ENCODE measurements at regions not wholly inside any gene's neighbourhood (a gene's known extent, or its start where the extent isn't known, plus 50 kb on each side); places are given as distances from the start of the nearest gene placed in this dataset.
"Not testable (repeated sequence)": the region's sequence is repeated elsewhere in the genome, so short reads cannot be mapped to it uniquely, and the experiment has no call there.

DNA sequence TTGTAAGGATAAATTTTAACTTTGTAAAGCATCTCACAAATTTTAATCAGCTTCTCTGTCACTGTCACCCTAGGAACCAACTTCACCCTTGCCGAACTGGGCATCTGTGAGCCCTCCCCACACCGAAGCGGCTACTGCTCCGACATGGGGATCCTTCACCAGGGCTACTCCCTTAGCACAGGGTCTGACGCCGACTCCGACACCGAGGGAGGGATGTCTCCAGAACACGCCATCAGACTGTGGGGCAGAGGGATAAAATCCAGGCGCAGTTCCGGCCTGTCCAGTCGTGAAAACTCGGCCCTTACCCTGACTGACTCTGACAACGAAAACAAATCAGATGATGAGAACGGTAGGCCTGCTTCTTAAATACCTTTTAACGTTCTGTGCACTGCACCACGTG is 916.3 kb upstream of the WWC1 start:
- Histone ChIP-seq H3K36me3 (ENCODE audit: control insufficient read depth in 2 of 3, insufficient read depth in 3 of 3, low read length in 3 of 3) (no peaks in the 10 kb centered on the region), H3K4me1 (ENCODE audit: control insufficient read depth in 2 of 2, insufficient read depth in 2 of 2, low read length in 2 of 2) (no peaks in the 10 kb centered on the region), H3K27ac (ENCODE audit: low read depth, low read length) (no peak overlapping the region), H3K4me3 (ENCODE audit: low read length) (no peak overlapping the region), H3K9me3 (ENCODE audit: control insufficient read depth in 2 of 3, low read length in 3 of 3) (no peaks in the 10 kb centered on the region), H3K27me3 (ENCODE audit: control insufficient read depth in 2 of 2, insufficient read depth in 2 of 2, low read length in 2 of 2) (no peaks in the 10 kb centered on the region)
- ChIA-PET CTCF (no interaction called here), POLR2A (no interaction called here)
- intact Hi-C loops (cut with micrococcal nuclease) = no loop called here
- no peak overlapping the region for H3K4me3 Mint-ChIP-seq
- H3K36me3 Mint-ChIP-seq = no peaks in the 10 kb centered on the region
- no peak for DNase-seq
- no peak for ATAC-seq
- no peaks in the 10 kb centered on the region for H3K27me3 Mint-ChIP-seq
- peaks cover 0 to 16% (median 3%) of the 10 kb centered on the region in 11 donors for H3K9me3 Mint-ChIP-seq
- no peak overlapping the region for H3K27ac Mint-ChIP-seq
- H3K4me1 Mint-ChIP-seq = no peaks in the 10 kb centered on the region

GRCh38 chr5:167378894-167379723 is 912.3 kb upstream of the WWC1 start:
- H3K9me3 Mint-ChIP-seq = peaks cover 0 to 28% (median 2%) of the 10 kb centered on the region in 11 donors
- ChIA-PET CTCF (no interaction called here), POLR2A (no interaction called here)
- H3K36me3 Mint-ChIP-seq = peaks cover 0 to 3% (median 0%) of the 10 kb centered on the region in 5 donors
- no peak overlapping the region for H3K27ac Mint-ChIP-seq
- no peaks in the 10 kb centered on the region for H3K4me1 Mint-ChIP-seq
- intact Hi-C loops (cut with micrococcal nuclease) = no loop called here
- no peak overlapping the region for H3K4me3 ChIP-seq (ENCODE audit: low read length)
- H3K4me1 ChIP-seq (ENCODE audit: control insufficient read depth in 2 of 2, insufficient read depth in 2 of 2, low read length in 2 of 2) = no peaks in the 10 kb centered on the region
- no peaks in the 10 kb centered on the region for H3K27me3 ChIP-seq (ENCODE audit: control insufficient read depth in 2 of 2, insufficient read depth in 2 of 2, low read length in 2 of 2)
- H3K27me3 Mint-ChIP-seq = no peaks in the 10 kb centered on the region
- H3K36me3 ChIP-seq (ENCODE audit: control insufficient read depth in 2 of 3, insufficient read depth in 3 of 3, low read length in 3 of 3) = no peaks in the 10 kb centered on the region
- no peaks in the 10 kb centered on the region for H3K9me3 ChIP-seq (ENCODE audit: control insufficient read depth in 2 of 3, low read length in 3 of 3)
- no peak overlapping the region for H3K27ac ChIP-seq (ENCODE audit: low read depth, low read length)
- DNase-seq (no peak), ATAC-seq (no peak)
- H3K4me3 Mint-ChIP-seq = no peak overlapping the region

- no peak overlapping the region for H3K4me3 ChIP-seq (ENCODE audit: low read length)
- ATAC-seq (no peak), DNase-seq (no peak)
- CTCF ChIA-PET = no interaction called here
- H3K27ac ChIP-seq (ENCODE audit: low read depth, low read length) = no peak overlapping the region
- Mint-ChIP-seq H3K4me3 (no peak overlapping the region), H3K9me3 (peaks cover 0 to 28% (median 2%) of the 10 kb centered on the region in 11 donors), H3K27me3 (no peaks in the 10 kb centered on the region), H3K4me1 (no peaks in the 10 kb centered on the region), H3K27ac (no peak overlapping the region), H3K36me3 (peaks cover 0 to 3% (median 0%) of the 10 kb centered on the region in 5 donors)
- POLR2A ChIA-PET = no interaction called here
- H3K27me3 ChIP-seq (ENCODE audit: control insufficient read depth in 2 of 2, insufficient read depth in 2 of 2, low read length in 2 of 2) = no peaks in the 10 kb centered on the region
- intact Hi-C loops (cut with micrococcal nuclease) = no loop called here
- H3K9me3 ChIP-seq (ENCODE audit: control insufficient read depth in 2 of 3, low read length in 3 of 3) = no peaks in the 10 kb centered on the region
- no peaks in the 10 kb centered on the region for H3K4me1 ChIP-seq (ENCODE audit: control insufficient read depth in 2 of 2, insufficient read depth in 2 of 2, low read length in 2 of 2)
- H3K36me3 ChIP-seq (ENCODE audit: control insufficient read depth in 2 of 3, insufficient read depth in 3 of 3, low read length in 3 of 3) = no peaks in the 10 kb centered on the region
Measured at GRCh38 chr5:167381457-167381856, 910.0 kb upstream of the WWC1 start.

DNA sequence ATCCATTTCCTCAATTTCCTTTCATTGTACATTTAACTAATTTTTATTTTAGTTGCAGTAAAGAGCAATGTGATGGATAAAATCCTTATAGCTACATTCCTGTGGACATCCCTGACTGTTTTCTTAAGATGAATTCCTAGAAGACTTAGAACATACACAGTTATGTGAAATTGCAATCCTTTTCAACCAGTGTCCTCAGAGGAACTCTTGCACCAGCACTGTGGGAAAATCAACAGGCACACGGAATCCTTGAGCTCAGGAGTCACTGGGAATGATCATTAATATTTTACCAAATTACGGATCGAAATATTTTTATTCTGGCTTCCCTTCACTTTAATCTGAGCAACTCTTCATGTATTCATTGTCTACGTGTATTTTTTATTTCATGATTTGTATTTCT is 901.9 kb upstream of the WWC1 start:
- H3K9me3 Mint-ChIP-seq = peaks cover 0 to 15% (median 5%) of the 10 kb centered on the region in 11 donors
- no peaks in the 10 kb centered on the region for H3K4me1 Mint-ChIP-seq
- DNase-seq (no peak), ATAC-seq (no peak)
- Histone ChIP-seq H3K36me3 (ENCODE audit: control insufficient read depth in 2 of 3, insufficient read depth in 3 of 3, low read length in 3 of 3) (no peaks in the 10 kb centered on the region), H3K4me1 (ENCODE audit: control insufficient read depth in 2 of 2, insufficient read depth in 2 of 2, low read length in 2 of 2) (no peaks in the 10 kb centered on the region), H3K27ac (ENCODE audit: low read depth, low read length) (no peak overlapping the region), H3K9me3 (ENCODE audit: control insufficient read depth in 2 of 3, low read length in 3 of 3) (peaks cover 0 to 3% (median 0%) of the 10 kb centered on the region in 3 experiments), H3K4me3 (ENCODE audit: low read length) (no peak overlapping the region), H3K27me3 (ENCODE audit: control insufficient read depth in 2 of 2, insufficient read depth in 2 of 2, low read length in 2 of 2) (no peaks in the 10 kb centered on the region)
- H3K27ac Mint-ChIP-seq = no peak overlapping the region
- no peaks in the 10 kb centered on the region for H3K27me3 Mint-ChIP-seq
- ChIA-PET POLR2A (no interaction called here), CTCF (no interaction called here)
- intact Hi-C loops (cut with micrococcal nuclease) = no loop called here
- no peak overlapping the region for H3K4me3 Mint-ChIP-seq
- H3K36me3 Mint-ChIP-seq = no peaks in the 10 kb centered on the region

DNA sequence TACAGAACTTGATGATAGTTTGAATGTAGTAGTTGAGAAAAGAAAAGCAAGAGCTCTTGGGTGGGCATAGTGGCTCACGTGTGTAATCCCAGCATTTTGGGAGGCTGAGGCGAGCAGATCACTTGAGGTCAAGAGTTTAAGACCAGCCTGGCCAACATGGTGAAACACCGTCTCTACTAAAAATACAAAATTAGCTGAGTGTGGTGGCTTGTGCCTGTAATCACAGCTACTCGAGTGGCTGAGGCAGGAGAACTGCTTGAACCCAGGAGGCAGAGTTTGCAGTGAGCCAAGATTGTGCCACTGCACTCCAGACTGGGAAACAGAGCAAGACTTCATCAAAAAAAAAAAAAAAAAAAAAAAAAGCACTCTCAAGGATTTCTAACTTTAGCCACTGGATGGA is 900.2 kb upstream of the WWC1 start:
- H3K9me3 ChIP-seq (ENCODE audit: control insufficient read depth in 2 of 3, low read length in 3 of 3); POLR2A ChIA-PET; CTCF ChIA-PET; H3K36me3 ChIP-seq (ENCODE audit: control insufficient read depth in 2 of 3, insufficient read depth in 3 of 3, low read length in 3 of 3); H3K27me3 ChIP-seq (ENCODE audit: control insufficient read depth in 2 of 2, insufficient read depth in 2 of 2, low read length in 2 of 2); H3K27ac ChIP-seq (ENCODE audit: low read depth, low read length); H3K4me3 ChIP-seq (ENCODE audit: low read length); H3K36me3 Mint-ChIP-seq; H3K27ac Mint-ChIP-seq; H3K4me3 Mint-ChIP-seq; H3K27me3 Mint-ChIP-seq; ATAC-seq; DNase-seq; H3K4me1 ChIP-seq (ENCODE audit: control insufficient read depth in 2 of 2, insufficient read depth in 2 of 2, low read length in 2 of 2); intact Hi-C loops (cut with micrococcal nuclease); H3K4me1 Mint-ChIP-seq: not testable (repeated sequence)
- peaks cover 0 to 15% (median 6%) of the 10 kb centered on the region in 11 donors for H3K9me3 Mint-ChIP-seq

DNA sequence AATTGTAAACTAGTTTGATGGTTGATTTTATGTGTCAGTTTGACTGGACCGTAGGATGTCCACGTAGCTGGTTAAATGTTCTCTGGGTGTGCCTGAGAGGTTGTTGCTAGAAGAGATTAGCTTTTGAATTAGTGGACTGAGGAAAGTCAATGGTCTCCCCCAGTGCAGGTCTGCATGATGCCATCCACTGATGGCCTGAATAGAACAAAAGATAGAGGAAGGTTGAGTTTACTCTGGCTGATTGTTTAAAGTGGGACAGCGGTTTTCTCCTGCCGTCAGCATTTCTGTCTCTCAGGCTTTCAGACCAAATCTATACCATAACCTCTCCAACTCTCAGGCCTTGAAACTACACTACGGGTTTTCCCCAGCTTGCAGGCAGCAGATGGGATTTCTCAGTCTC is 899.2 kb upstream of the WWC1 start:
- Histone ChIP-seq H3K36me3 (ENCODE audit: control insufficient read depth in 2 of 3, insufficient read depth in 3 of 3, low read length in 3 of 3) (no peaks in the 10 kb centered on the region), H3K27me3 (ENCODE audit: control insufficient read depth in 2 of 2, insufficient read depth in 2 of 2, low read length in 2 of 2) (no peaks in the 10 kb centered on the region), H3K9me3 (ENCODE audit: control insufficient read depth in 2 of 3, low read length in 3 of 3) (peaks cover 0 to 3% (median 0%) of the 10 kb centered on the region in 3 experiments), H3K4me3 (ENCODE audit: low read length) (no peak overlapping the region), H3K4me1 (ENCODE audit: control insufficient read depth in 2 of 2, insufficient read depth in 2 of 2, low read length in 2 of 2) (no peaks in the 10 kb centered on the region), H3K27ac (ENCODE audit: low read depth, low read length) (no peak overlapping the region)
- Mint-ChIP-seq H3K27me3 (no peaks in the 10 kb centered on the region), H3K9me3 (peaks cover 0 to 17% (median 6%) of the 10 kb centered on the region in 11 donors), H3K4me3 (no peak overlapping the region), H3K27ac (no peak overlapping the region), H3K36me3 (no peaks in the 10 kb centered on the region), H3K4me1 (no peaks in the 10 kb centered on the region)
- ATAC-seq = no peak
- intact Hi-C loops (cut with micrococcal nuclease) = no loop called here
- no peak for DNase-seq
- ChIA-PET CTCF (no interaction called here), POLR2A (no interaction called here)

GRCh38 chr5:167393358-167393757 is 898.1 kb upstream of the WWC1 start:
- Mint-ChIP-seq H3K27me3 (no peaks in the 10 kb centered on the region), H3K9me3 (peaks cover 0 to 15% (median 5%) of the 10 kb centered on the region in 11 donors), H3K27ac (no peak overlapping the region), H3K4me1 (no peaks in the 10 kb centered on the region), H3K36me3 (no peaks in the 10 kb centered on the region), H3K4me3 (no peak overlapping the region)
- ChIA-PET POLR2A (no interaction called here), CTCF (no interaction called here)
- Histone ChIP-seq H3K9me3 (ENCODE audit: control insufficient read depth in 2 of 3, low read length in 3 of 3) (peaks cover 0 to 3% (median 0%) of the 10 kb centered on the region in 3 experiments), H3K4me3 (ENCODE audit: low read length) (no peak overlapping the region), H3K4me1 (ENCODE audit: control insufficient read depth in 2 of 2, insufficient read depth in 2 of 2, low read length in 2 of 2) (no peaks in the 10 kb centered on the region), H3K36me3 (ENCODE audit: control insufficient read depth in 2 of 3, insufficient read depth in 3 of 3, low read length in 3 of 3) (no peaks in the 10 kb centered on the region), H3K27me3 (ENCODE audit: control insufficient read depth in 2 of 2, insufficient read depth in 2 of 2, low read length in 2 of 2) (no peaks in the 10 kb centered on the region), H3K27ac (ENCODE audit: low read depth, low read length) (no peak overlapping the region)
- DNase-seq = no peak
- intact Hi-C loops (cut with micrococcal nuclease) = no loop called here
- no peak for ATAC-seq

All from naive thymus-derived CD4-positive, alpha-beta T cell (primary cell).